Heart right ventricle (tissue), 16 donors: ENCODE measurements at regions not wholly inside any gene's neighbourhood (a gene's known extent, or its start where the extent isn't known, plus 50 kb on each side); places are given as distances from the start of the nearest gene placed in this dataset.

Experiments
- ATAC-seq, 8 donors: fragments of 200-7000 bp; cut with Tn5 transposase; one replicate each; pipeline ENCODE4 v1.9.1; 2020; ENCODE audit warnings: mild to moderate bottlenecking in 8 of 8, moderate library complexity in 8 of 8, moderate number of reproducible peaks in 1 of 8
- DNase-seq, 2 donors: peaks; one replicate each; pipeline ENCODE4 v3.0.0-alpha.2; 2020
- H3K27ac ChIP-seq, 10 donors: fragments of 200-600 bp; sonication (generic) in 2 of 10; one replicate each; pipeline versions ENCODE4 v1.5.0 to v1.8.0; 2020 to 2022; ENCODE audit warnings: mild to moderate bottlenecking in 3 of 10
- H3K27me3 ChIP-seq, 7 donors: fragments of 200-600 bp; one replicate each; pipeline ENCODE4 v1.8.0; 2021 to 2022; ENCODE audit warnings: mild to moderate bottlenecking in 2 of 7
- H3K36me3 ChIP-seq, 9 donors: fragments of 200-600 bp; sonication (generic) in 1 of 9; one replicate each; pipeline versions ENCODE4 v1.5.0 to v1.8.0; 2020 to 2022; ENCODE audit warnings: mild to moderate bottlenecking in 2 of 9
- H3K4me1 ChIP-seq, 9 donors: fragments of 200-600 bp; sonication (generic) in 1 of 9; one replicate each; pipeline versions ENCODE4 v1.5.0 to v1.8.0; 2020 to 2022; ENCODE audit warnings: mild to moderate bottlenecking in 4 of 9
- H3K4me3 ChIP-seq, 10 donors: fragments of 200-600 bp; sonication (generic) in 2 of 10; one replicate each; pipeline versions ENCODE4 v1.5.0 to v1.8.0; 2020 to 2022; ENCODE audit warnings: mild to moderate bottlenecking in 7 of 10, moderate library complexity in 2 of 10
- H3K9me3 ChIP-seq, 11 donors: fragments of 200-600 bp in 10 of 11; sonication (generic) in 2 of 11; one replicate each; pipeline versions ENCODE4 v1.5.0 to v1.8.0; 2013 to 2022; ENCODE audit warnings: mild to moderate bottlenecking in 2 of 11, control low read depth in 1 of 11, moderate library complexity in 1 of 11
- CTCF ChIP-seq, 9 donors: fragments of 200-600 bp; sonication (generic) in 2 of 9; IDR thresholded peaks; one replicate each; pipeline versions ENCODE4 v1.5.0 to v1.8.0; 2021 to 2022; ENCODE audit warnings: antibody characterized with exemption in 9 of 9, mild to moderate bottlenecking in 5 of 9, moderate library complexity in 1 of 9
- WGBS, 2 donors: extraction: QIAGEN DNeasy Blood & Tissue Kit; methylation state at CpG; one replicate each; pipeline ENCODE4 v1.1.7; 2013; ENCODE audit warnings: inconsistent platforms in 1 of 2; 5-methylcytosine and 5-hydroxymethylcytosine counted together
- intact Hi-C, 10 donors: fragments of 100-400 bp; cut with DNase I; formaldehyde crosslinking; loops; one replicate each; pipeline versions ENCODE4 v1.11.1 to v1.14.2; 2022
- donor health status: Arrhythmogenic right ventricular cardiomyopathy.
- donor health status: ischemic (EF 13 %, LVEDD 7.1; RV severe dilation, severe dysfunction).
- donor health status: healthy with polysubstance abuse.
- donor health status: DM: no; HTN: yes; CAD: no.
- donor health status: DM: no; HTN: no; CAD: no.
- donor health status: ischemic (EF 25% LVEDD 6.9; RV normal size, moderate dysfunction).
- donor health status: ischemic (EF 25% LVEDD 5.7; RV mildly dilated, moderate dysfunction).
- donor health status: healthy.
- donor health status: DM: yes; HTN: yes; CAD: no.
- donor health status: Ischemic cardiomyopathy.
- donor health status: ischemic (EF 35%, LVEDD 5.7; RV mildly dilated, moderate dysfunction).
- donor health status: nonischemic (EF 11% LVEDD 7.7; RV severe dilation, severe dysfunction).
- donor health status: DM: yes; HTN: yes; CAD: no.
- donor health status: PGD.
- donor health status: ischemic (EF 29% LVEDD 5.4; RV normal size, mild dysfunction).
- donor health status: nonischemic (EF 23%, LVEDD 6.1; RV moderate dilation, normal function).

GRCh38 chr1:206417774-206418614 is 52.3 kb upstream of the IKBKE start:
- no peak for TF ChIP-seq CTCF (IDR thresholded peaks at IDR 0.05)
- Histone ChIP-seq H3K36me3 (peaks cover 0 to 94% (median 9%) of the 10 kb centered on the region in 9 donors), H3K4me3 (no peak overlapping the region), H3K27me3 (no peaks in the 10 kb centered on the region), H3K27ac (no peak overlapping the region), H3K4me1 (peaks cover 5 to 39% (median 17%) of the 10 kb centered on the region in 9 donors), H3K9me3 (no peaks in the 10 kb centered on the region)
- ATAC-seq: no peak
- DNase-seq: no peak
- WGBS, 2 donors: 96 to 98% methylated on average over 7 of the region's 7 CpGs
- intact Hi-C loops: no loop called here

GRCh38 chr1:206419250-206419649 is 51.0 kb upstream of the IKBKE start:
- H3K36me3 ChIP-seq: peaks cover 0 to 96% (median 9%) of the 10 kb centered on the region in 9 donors
- WGBS, 2 donors: 78 to 79% methylated on average over 2 of the region's 2 CpGs

GRCh38 chr1:206419783-206420182 is 50.5 kb upstream of the IKBKE start:
- H3K4me1 ChIP-seq: peaks cover 5 to 37% (median 17%) of the 10 kb centered on the region in 9 donors
- H3K36me3 ChIP-seq: peaks cover 0 to 96% (median 9%) of the 10 kb centered on the region in 9 donors
- no peak overlapping the region for H3K27ac ChIP-seq
- WGBS, 2 donors: 83 to 94% methylated on average over 2 of the region's 2 CpGs
- DNase-seq (no peak), ATAC-seq (no peak)
- intact Hi-C loops: no loop called here
- TF ChIP-seq CTCF (IDR thresholded peaks at IDR 0.05): no peak
- H3K27me3 ChIP-seq: no peaks in the 10 kb centered on the region
- H3K9me3 ChIP-seq: no peaks in the 10 kb centered on the region
- H3K4me3 ChIP-seq: no peak overlapping the region

More at GRCh38 chr1:206419250-206419649, 51.0 kb upstream of the IKBKE start:
- TF ChIP-seq CTCF (IDR thresholded peaks at IDR 0.05): no peak
- ATAC-seq: peak in 3 of 8 donors; percentile 34 to 46 (median 45)
- DNase-seq: no peak
- intact Hi-C loops: no loop called here
- Histone ChIP-seq H3K4me3 (no peak overlapping the region), H3K4me1 (peaks cover 5 to 37% (median 17%) of the 10 kb centered on the region in 9 donors), H3K9me3 (no peaks in the 10 kb centered on the region), H3K27ac (peak overlapping the region in 1 of 10 donors; percentile 6), H3K27me3 (no peaks in the 10 kb centered on the region)

GRCh38 chr1:206420471-206420870 is 49.8 kb upstream of the IKBKE start:
- ATAC-seq (no peak), DNase-seq (no peak)
- no peak overlapping the region for H3K4me3 ChIP-seq
- peaks cover 0 to 97% (median 9%) of the 10 kb centered on the region in 9 donors for H3K36me3 ChIP-seq
- H3K27me3 ChIP-seq: no peaks in the 10 kb centered on the region
- no peaks in the 10 kb centered on the region for H3K9me3 ChIP-seq
- intact Hi-C loops: no loop called here
- peaks cover 5 to 34% (median 17%) of the 10 kb centered on the region in 9 donors for H3K4me1 ChIP-seq
- H3K27ac ChIP-seq: no peak overlapping the region
- TF ChIP-seq CTCF (IDR thresholded peaks at IDR 0.05): no peak
- 72 to 95% methylated on average over 4 of the region's 4 CpGs for WGBS, 2 donors
